ENCODE measurements at regions not wholly inside any gene's neighbourhood (a gene's known extent, or its start where the extent isn't known, plus 50 kb on each side); places are given as distances from the start of the nearest gene placed in this dataset.
"Not testable (repeated sequence)": the region's sequence is repeated elsewhere in the genome, so short reads cannot be mapped to it uniquely, and the experiment has no call there.

DNA sequence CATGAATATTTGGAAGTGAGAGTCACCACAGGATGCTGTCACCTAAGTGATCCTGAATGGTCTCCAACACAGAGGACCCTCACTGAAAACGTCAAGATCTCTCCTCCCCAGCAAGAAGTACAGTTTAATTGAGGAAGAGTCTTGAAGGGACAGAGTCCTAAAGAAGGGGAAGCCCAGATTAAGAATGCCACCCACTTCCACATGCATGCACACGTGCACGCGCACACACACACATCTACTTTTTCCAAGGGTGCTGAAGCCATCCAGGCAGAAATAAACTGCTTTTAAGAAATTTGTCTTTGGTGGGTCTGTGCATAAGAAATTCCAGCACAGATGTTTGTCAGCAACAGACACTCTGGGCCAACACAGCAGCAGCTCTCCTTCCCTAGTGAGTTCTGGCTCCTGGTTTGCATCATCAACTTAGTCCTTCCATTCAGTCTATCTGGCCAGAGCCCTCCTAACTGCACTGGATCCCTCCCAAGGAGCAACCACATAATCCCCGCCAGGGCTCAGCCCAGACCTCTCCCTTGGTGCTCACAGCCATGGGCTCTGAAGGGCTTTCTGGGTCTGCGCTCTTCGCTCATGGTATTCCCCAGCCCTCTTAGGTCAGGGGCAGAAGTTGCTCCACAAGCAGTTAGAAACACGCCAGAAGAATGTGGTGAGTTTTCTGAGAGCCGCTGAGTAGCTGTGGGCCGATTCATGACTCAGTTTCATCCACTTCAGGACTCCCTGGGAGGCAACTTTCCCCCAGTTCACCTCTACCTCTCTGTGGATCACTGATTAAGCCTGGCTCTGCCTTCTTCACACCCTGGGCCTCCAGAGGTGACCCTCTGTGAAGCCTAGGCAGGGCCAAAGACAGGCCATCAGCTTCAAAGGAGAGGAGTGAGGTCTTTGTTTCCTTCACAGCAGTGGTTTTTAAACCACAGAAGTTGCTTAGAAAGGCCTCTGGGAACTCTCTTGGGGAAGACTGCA is 132.6 kb upstream of the LIPC start:
- DNase-seq: no peak

DNA sequence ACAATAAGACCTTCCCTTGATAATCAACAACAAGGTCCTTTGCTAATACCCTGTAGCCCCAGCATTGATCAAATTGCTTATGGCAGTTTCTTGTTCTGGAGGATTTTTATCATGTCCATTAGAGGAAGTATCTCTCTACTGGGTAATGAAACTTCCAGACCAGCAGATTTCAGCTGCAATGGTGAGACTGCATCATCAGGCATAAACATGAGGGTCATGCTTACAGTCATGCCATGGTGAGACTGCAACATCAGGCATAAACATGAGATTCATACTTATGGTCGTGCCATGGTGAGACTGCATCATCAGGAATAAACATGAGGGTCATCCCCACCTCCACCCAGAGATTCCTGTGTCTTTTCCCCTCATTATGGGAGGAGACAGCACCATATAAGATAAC is 129.0 kb upstream of the LIPC start:
- no peak for DNase-seq

DNA sequence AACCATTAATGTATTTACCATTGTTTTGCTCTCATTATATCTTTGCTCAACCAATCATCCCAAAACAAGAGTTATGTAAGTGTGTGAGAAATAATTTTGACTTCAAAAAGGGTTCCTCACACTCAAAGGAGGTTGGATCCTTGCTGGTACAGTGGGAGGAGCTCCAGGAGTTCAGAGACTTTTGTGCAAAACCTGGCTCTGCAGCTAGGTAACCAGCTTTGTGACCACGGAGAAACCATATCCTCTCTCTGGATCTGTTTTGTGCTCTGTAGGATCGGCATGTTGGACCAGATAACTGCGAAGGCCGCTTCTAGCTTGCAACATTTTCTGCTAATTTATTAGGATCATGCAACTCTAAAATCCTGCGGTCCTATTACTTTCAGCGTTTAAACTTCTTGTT is 128.6 kb upstream of the LIPC start:
- no peak for DNase-seq

DNA sequence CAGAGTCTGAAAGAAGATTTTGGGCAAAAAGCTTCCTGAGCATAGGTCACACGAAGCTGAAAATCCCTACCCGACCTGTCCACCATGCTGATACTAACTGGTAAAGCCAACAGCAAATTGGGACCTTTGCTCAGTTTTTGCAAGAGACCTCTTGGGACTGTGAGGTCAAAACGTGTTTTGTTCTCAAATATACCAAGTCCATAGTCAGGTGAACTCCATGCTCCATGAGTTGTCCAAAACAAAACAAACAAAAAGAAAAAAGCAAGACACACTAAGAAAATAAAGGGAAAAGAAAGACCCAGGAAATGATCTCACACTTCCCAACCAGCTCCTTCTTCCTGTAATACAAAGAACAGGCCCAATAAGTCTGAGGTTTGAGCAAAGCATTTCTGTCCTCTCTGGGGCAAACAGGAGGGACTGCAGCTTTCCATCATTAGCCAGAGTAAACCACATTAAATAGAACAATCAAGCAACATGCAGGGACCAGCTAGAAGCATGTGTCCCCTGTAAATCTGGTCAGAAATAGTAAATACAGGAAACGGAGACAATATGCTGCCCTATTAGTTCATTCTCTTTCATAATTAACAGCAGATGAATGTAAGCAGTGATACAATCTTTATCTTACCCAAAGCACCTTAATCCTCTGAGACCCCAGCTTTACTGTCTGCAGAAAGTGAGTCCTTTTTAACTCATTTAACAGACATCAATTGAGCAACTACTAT is 125.0 kb upstream of the LIPC start:
- DNase-seq: no peak

DNA sequence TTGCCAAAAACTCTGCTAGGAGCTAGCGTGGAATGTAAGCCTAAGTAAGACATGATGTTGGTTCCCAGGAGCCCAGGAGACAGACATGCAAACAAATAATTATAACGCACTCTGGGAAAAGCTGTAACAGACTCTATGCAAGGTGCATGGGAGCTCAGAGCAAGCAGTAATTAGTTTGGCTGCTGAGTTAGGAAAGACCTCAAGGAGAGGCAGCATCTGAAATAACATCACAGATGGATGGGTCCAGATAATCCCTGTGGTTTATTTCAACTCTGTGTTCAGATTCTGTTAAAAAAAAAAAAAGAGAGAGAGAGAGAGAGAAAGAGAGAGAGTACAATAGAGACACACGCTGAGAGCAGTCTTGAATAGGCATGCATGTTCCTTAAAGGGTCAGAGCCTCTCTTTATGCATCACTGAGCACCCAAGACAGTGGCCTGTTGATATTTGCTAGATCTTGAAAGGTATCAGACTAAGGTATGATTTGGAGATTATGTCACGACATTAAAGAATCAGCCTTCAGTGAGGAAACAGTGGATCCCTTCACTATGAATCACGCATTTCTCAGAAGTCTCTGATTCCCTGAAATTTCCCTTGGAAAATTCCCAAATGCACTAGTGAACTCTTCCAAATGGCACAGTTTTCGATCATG is 124.4 kb upstream of the LIPC start:
- DNase-seq: peak; percentile 4

DNA sequence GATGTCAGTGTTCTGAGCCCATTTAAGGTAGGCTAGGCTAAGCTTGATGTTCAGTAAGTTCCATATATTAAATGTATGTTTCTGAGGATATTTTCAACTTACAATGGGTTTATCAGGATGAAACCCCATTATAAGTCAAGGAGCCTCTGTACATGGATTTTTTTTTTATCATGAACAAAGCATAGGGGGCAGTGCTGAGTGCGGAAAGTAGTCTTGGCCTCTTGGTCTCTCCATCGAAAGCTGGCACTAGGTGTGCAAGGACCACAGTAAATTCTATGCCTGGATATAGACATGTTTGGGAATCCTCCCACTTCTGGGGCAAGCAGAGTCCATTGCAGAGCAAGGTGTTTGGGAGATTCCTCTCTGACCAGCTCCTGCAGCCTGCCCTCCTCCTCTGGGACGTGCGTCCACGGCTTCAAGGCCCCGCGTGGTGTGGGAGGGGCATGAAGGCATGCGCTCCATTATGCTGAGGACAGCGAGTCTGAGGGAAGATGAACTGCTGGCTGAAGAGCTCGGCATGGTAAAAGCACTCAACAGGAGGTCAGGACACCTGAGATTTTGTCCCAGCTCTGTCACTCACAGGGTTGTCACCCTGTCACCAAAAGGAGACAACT is 122.9 kb upstream of the LIPC start:
- no peak for DNase-seq

DNA sequence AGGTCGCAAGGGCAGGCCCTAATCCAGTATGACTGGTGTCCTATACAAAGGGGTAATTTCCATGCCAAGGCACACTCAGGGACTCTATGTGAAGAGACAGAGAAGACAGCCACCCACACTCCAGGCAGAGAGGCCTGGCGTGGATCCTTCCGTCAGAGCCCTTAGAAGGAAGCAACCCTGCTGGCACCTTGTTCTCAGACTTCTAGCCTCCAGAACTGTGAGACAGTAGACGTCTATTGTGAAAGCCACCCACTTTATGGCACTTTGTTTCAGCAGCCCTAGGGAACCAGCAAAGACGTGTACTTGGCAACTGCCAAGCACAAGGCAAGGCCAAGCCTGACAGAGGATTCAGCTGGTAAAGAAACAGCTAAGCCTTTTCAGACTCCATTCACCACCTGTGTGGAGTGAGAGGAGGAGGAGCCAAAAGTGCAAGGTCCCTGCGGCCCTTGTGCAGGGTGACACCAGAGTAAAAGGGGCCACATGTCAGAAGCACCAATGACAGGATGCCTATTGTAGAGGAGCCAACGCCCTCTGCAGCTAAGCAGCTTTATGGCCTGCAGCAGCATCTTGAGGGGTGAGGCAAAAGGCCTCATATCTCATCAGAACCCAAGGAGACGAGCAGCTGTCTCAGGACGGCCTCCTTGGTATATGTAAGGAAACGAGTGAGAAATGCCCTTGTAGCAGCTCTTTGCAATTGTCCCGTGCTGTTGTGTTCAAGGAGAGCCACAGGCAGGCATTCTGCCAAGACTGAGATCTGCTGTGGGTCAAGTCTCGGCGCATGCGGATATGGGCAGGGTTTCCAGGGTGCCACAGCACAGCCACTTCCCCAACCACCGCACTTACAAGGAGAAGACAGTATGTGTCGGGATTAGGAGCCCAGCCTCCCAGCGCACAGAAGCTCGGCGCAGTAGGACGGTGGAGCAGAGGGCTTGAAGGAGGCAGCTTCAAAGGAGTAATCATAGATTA is 121.5 kb upstream of the LIPC start:
- no peak for DNase-seq

DNA sequence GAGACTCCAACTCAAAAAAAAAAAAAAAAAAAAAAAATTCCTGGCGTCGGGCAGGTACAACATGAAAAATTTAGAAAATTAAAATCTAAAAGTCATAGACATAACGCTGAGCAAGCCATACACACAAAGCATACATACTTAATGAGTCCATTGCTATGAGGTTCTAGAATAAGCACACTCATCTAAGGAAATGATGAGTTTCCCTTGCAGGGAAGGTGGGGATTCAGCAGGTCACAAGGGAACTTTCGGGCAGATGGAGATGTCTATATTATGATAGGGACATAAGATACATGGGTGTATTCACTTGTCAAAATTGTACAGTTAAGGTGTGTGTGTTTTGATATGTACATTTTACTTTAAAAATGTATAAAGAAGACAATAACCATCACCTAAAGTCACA is 120.2 kb upstream of the LIPC start:
- no peak for DNase-seq

DNA sequence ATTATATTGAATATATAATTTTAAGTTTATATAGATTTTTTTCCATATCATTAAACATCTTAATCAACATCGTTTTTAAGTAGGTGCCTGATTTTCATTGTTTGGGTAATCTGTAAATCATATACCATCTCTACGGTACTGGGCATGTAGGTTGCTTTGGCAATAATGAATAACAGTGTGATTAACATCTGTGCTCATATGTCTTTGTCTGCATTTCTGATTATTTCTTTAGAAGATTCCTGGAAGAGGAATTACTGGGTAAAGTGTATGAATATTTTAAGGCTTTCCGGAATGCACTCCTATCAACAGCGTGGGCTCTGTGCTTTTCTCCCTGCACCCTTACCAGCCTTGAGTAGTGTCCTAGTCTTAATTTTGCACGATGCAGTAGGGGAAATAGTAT is 119.8 kb upstream of the LIPC start:
- no peak for DNase-seq

DNA sequence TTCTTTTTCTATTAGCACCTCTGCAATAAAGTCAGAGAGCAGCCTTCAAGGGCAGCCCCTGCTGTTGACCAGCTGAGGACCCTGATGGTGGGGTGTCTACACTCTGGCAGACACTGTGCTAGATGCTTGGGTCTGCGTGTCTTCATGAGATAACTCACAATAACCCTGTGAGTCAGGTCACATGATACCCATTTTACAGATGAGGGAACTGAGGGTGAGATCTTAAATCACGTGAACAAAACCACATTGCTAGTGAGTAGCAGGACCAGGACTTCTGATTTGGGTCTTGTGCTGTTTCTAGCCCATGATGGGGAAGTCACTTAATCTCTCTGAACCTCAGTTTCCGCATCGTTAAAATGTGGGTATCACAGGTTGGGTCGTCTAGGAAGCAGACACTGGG is 118.5 kb upstream of the LIPC start:
- DNase-seq: no peak

DNA sequence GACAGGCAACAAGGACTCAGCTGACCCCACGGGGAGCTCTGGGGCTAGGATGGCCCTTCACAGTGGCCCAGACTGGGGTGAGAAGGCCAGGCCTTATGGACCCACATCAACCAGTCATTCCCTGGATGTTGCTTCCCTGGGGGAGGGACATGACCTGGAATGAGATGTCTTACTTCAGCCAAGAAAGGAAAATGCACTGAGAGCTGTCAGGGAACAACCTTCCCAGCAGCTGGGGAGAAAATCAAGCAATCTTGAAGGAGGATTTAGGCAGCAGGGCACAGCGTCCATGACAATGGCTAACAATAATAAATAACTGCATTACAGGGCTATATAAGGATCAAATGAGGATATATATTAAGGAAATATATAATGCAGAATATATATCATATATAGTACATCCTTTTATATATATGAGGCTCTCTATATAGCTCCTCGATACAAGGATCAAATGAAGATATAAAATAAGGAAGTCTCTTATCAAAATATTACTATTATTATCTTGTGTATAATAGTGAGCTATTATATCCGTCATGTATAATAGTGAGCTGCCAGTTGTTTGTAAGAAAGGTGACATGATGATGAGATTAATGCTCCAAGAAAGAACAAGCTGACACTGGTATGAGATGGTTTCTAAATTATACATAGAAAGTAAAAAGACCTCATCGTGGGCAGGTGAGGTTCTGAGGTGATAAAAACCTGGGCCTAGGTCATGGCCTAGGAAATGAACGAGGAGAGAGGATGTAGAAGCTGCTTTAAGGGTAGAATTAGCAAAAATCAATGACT is 117.8 kb upstream of the LIPC start:
- no peak for DNase-seq

DNA sequence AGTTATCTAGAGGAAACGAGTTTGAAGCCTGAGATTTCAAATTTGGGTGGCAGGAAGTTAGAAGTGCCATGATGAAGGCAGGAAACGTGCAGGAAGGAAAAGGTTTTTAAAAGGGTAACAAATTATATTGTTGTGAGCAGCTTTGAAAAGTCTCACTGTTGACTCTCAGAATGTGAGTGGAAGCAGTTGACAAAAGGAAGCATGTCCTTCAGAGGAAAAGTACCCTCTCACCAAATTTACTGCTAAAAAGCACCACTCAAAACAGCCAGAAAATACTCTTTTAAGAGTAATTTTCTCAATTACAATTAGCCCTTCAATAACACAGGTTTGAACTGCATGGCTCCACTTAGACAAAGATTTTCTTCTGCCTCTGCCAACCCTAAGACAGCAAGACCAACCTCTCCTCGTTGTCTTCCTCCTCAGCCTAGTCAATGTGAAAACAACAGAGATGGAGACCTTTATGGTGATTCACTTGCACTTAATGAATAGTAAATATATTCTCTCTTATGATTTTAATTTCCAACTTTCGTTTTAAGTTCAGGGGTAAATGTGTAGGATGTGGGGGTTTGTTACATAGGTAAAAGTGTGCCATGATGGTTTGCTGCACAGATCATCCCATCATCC is 117.1 kb upstream of the LIPC start:
- DNase-seq: no peak

DNA sequence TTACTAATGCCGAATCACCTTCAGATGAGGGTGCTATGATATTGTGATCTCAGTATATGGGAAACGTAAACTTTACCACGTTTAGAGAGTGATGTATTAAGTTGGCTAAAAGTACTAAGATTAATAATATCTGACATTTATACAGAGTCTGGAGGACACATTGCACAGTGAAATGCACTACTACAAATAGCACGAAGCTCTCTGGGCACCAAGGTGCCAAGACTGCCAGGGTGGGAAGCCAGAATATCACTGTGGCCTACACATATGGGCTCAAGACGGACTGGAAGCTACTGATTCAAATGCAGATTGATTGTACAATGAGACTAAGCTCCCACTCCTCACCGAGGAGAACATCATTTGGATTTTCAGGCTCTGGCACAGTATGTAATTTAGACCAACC is 113.3 kb upstream of the LIPC start:
- no peak for DNase-seq

DNA sequence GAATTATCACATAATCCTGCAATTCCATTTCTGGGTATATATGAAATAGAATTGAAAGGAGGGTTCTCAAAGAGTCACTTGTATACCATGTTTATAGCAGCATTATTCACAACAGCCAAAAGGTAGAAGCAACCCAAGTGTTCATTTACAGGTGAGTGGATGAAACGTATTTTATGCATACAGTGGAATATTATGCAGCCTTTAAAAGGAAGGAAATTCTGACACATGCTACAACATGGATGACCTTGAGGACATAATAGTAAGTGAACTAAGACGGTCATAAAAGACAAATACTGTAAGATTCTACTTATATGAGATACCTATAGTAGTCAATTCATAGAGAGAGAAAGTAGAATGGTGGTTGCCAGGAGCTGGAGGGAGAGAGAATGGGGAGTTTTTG is 110.8 kb upstream of the LIPC start:
- no peak for DNase-seq

DNA sequence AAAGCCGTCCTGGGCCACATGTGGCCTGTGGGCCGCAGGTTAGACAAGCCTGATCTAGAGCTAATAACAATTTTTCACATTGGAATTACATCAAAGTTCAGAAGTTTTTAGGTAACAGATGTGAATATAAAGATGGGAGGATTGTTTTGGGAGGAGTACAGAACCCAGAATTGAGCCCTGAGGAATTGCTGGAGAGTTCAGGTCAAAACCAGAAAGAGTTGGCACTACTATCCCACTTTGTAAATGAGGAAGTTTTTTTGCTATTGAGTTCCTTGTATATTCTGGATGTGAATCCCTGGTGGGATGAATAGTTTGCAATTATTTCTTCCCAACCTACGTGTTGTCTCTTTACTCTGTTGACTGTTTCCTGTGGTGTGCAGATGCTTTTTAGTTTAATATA is 109.5 kb upstream of the LIPC start:
- DNase-seq: no peak

DNA sequence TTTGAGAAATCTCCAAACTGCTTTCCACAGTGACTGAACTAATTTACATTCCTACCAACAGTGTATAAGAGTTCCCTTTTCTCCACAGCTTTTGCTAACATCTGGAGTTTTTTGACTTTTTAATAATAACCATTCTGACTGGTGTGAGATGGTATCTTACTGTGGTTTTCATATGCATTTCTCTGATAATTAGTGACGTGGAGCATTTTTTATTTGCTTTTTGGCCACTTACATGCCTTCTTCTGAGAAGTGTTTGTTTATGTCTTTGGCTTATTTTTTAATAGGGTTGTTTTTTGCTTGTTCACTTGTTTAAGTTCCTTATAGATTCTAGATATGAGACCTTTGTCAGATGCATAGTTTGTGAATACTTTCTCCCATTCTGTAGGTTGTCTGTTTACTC is 108.5 kb upstream of the LIPC start:
- not testable (repeated sequence) for DNase-seq

DNA sequence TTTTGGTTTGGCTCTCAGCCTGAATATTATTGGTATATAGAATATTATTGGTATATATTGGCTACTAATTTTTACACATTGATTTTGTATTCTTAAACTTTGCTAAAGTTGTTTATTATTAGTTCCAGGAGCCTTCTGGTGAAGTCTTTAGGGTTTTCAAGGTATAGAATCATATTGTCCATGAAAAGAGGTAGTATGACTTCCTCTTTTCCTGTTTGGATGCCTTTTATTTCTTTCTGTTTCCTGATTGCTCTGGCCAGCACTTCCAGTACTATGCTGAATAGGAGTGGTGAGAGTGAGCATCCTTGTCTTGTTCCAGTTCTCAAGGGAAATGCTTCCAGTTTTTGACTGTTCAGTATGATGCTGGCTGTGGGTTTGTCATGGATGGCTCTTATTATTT is 107.3 kb upstream of the LIPC start:
- no peak for DNase-seq

DNA sequence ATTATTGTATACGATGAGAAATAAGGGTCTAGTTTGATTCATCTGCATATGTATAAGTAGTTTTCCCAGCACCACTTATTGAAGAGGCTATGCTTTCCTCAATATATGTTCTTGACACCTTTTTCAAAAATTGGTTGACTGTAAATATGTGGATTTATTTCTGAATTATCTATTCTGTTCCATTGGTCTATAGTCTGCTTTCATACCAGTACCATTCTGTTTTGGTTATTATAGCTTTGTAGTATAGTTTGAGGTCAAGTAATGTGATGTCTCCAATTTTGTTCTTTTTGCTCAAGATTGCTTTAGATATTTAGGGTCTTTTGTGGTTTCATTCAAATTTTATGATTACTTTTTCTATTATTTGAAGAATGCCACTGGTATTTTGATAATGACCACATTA is 103.8 kb upstream of the LIPC start:
- DNase-seq: no peak

DNA sequence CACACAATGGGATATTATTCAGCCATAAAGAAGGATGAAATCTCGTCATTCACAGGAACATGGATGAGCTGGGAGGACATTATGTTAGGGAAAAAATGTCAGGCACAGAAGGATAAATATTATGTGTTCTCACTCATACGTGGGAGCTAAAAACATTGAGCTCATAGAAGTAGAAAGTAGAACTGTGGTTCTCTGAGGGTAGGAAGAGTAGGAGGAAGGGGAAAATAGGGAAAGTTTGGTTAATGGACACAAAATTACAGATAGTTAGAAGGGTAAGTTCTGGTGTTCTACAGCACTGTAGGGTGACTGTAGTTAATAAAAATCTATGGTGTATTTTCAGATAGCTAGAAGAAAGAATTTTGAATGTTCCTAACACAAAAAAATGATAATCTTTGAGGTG is 102.6 kb upstream of the LIPC start:
- DNase-seq: no peak

DNA sequence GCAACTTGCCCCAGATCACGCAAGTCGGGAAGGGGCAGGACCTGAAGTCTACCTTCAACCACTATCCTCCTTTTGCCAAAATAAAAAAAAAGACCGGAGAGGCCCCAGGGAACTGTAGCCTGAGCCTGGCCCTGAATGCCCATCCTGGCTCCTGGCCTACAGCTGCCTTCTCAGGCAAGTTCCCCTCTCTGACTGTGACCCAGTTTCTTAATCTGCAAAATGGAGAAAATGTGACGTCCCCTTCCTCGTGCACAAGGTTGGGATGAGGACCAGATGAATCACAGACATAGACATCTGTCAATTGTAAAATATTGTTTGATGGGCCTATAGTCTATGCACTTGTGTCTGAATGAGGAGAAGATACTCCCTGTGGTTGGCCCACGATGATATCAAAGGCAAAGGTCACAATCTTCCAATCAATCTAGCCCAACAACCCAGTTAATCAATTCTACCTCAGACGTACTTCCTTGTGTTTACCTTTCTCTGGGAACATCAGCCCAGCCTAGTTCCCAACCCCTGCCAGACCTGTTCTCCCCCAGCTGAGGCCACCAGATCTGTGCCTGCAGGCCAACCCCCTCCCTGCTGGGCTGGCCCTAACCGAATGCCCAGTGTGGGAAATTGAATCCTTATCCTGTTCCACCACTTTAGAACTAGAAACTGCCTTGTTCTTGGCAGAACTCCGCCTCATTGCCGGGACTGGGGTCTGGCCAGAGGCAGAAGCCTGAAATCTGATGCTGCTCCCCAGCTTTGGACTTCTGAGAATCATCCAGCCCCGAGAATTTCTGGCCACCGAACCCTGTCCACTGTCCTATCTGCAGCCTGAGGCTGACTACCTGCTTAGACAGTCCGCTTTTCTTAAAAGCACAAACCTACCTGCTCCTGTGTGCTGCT is 101.8 kb upstream of the LIPC start:
- DNase-seq: no peak
